Left lung (tissue), 4 donors: ENCODE measurements at regions not wholly inside any gene's neighbourhood (a gene's known extent, or its start where the extent isn't known, plus 50 kb on each side); places are given as distances from the start of the nearest gene placed in this dataset.

ENCODE experiments used
- ATAC-seq: fragments of 200-7000 bp; cut with Tn5 transposase; one replicate; pipeline ENCODE4 v1.9.1; 2020; ENCODE audit warnings: moderate library complexity
- DNase-seq, 4 donors: peaks; one replicate each; pipeline ENCODE4 v3.0.0-alpha.2; 2013 to 2020
- H3K27ac ChIP-seq, 2 donors: fragments of 200-600 bp; sonication (generic) in 1 of 2; one replicate each; pipeline versions ENCODE4 v1.5.0 to v1.8.0; 2020 to 2021
- H3K27me3 ChIP-seq, 2 donors: fragments of 200-600 bp; sonication (generic) in 1 of 2; one replicate each; pipeline versions ENCODE4 v1.5.0 to v1.8.0; 2020 to 2021
- H3K36me3 ChIP-seq, 2 donors: fragments of 200-600 bp; sonication (generic) in 1 of 2; one replicate each; pipeline versions ENCODE4 v1.5.0 to v1.8.0; 2020 to 2021
- H3K4me1 ChIP-seq, 2 donors: fragments of 200-600 bp; one replicate each; pipeline ENCODE4 v1.8.0; 2021
- H3K4me3 ChIP-seq, 2 donors: fragments of 200-600 bp; sonication (generic) in 1 of 2; one replicate each; pipeline versions ENCODE4 v1.5.0 to v1.8.0; 2020 to 2021; ENCODE audit warnings: mild to moderate bottlenecking in 1 of 2
- H3K9me3 ChIP-seq, 2 donors: fragments of 200-600 bp; sonication (generic) in 1 of 2; one replicate each; pipeline versions ENCODE4 v1.5.0 to v1.8.0; 2020 to 2021
- CTCF ChIP-seq, 2 donors: fragments of 200-600 bp; sonication (generic) in 1 of 2; IDR thresholded peaks; one replicate each; pipeline versions ENCODE4 v1.5.0 to v1.8.0; 2021; ENCODE audit warnings: antibody characterized with exemption in 2 of 2
- intact Hi-C, 2 donors: fragments of 100-400 bp; cut with DNase I; formaldehyde crosslinking; loops; one replicate each; pipeline versions ENCODE4 v1.11.2 to v1.14.2; 2022
- donor health status: DM: no; HTN: yes; CAD: no.
- donor health status: DM: no; HTN: no; CAD: no.

- H3K36me3 ChIP-seq = no peaks in the 10 kb centered on the region
- intact Hi-C loops = no loop called here
- H3K4me1 ChIP-seq = no peaks in the 10 kb centered on the region
- H3K4me3 ChIP-seq = no peak overlapping the region
- TF ChIP-seq CTCF (IDR thresholded peaks at IDR 0.05) = no peak
- no peaks in the 10 kb centered on the region for H3K27me3 ChIP-seq
- DNase-seq = no peak
- no peaks in the 10 kb centered on the region for H3K9me3 ChIP-seq
- ATAC-seq = no peak
- H3K27ac ChIP-seq = no peak overlapping the region
Measured at GRCh38 chr4:4655901-4656300, 114.1 kb upstream of the STX18 start.

- Histone ChIP-seq H3K9me3 (no peaks in the 10 kb centered on the region), H3K4me3 (no peak overlapping the region), H3K27ac (no peak overlapping the region), H3K4me1 (no peaks in the 10 kb centered on the region), H3K36me3 (no peaks in the 10 kb centered on the region), H3K27me3 (no peaks in the 10 kb centered on the region)
- no peak for TF ChIP-seq CTCF (IDR thresholded peaks at IDR 0.05)
- intact Hi-C loops = no loop called here
- ATAC-seq (no peak), DNase-seq (no peak)
Measured at GRCh38 chr4:4655011-4655410, 113.2 kb upstream of the STX18 start.

GRCh38 chr4:4651811-4652755 is 110.2 kb upstream of the STX18 start:
- H3K27ac ChIP-seq = no peak overlapping the region
- TF ChIP-seq CTCF (IDR thresholded peaks at IDR 0.05) = no peak
- no peaks in the 10 kb centered on the region for H3K36me3 ChIP-seq
- ATAC-seq (no peak), DNase-seq (no peak)
- intact Hi-C loops = no loop called here
- H3K9me3 ChIP-seq = no peaks in the 10 kb centered on the region
- no peaks in the 10 kb centered on the region for H3K4me1 ChIP-seq
- H3K27me3 ChIP-seq = no peaks in the 10 kb centered on the region
- H3K4me3 ChIP-seq = no peak overlapping the region

GRCh38 chr4:4647041-4647440 is 105.2 kb upstream of the STX18 start:
- Histone ChIP-seq H3K27ac (no peak overlapping the region), H3K36me3 (no peaks in the 10 kb centered on the region)

More at GRCh38 chr4:4647041-4647440, 105.2 kb upstream of the STX18 start:
- Histone ChIP-seq H3K4me3 (no peak overlapping the region), H3K27me3 (no peaks in the 10 kb centered on the region), H3K4me1 (no peaks in the 10 kb centered on the region), H3K9me3 (no peaks in the 10 kb centered on the region)
- no peak for DNase-seq
- intact Hi-C loops = no loop called here
- TF ChIP-seq CTCF (IDR thresholded peaks at IDR 0.05) = no peak
- no peak for ATAC-seq
